DMS79 treated with DMSO at 0.1 percent for 48 hours (cell line): ENCODE measurements at regions not wholly inside any gene's neighbourhood (a gene's known extent, or its start where the extent isn't known, plus 50 kb on each side); places are given as distances from the start of the nearest gene placed in this dataset.
"Not testable (repeated sequence)": the region's sequence is repeated elsewhere in the genome, so short reads cannot be mapped to it uniquely, and the experiment has no call there.

Experiments
- DNase-seq: peaks from one replicate; lab custom pipeline; 2025; lab: John Stamatoyannopoulos, UW

- no peak for DNase-seq
Observed at GRCh38 chr2:228516019-228516418, 334.5 kb upstream of the SPHKAP start.

- DNase-seq, result not testable (repeated sequence)
Observed at GRCh38 chr2:228513480-228513879, 332.0 kb upstream of the SPHKAP start.

DNA sequence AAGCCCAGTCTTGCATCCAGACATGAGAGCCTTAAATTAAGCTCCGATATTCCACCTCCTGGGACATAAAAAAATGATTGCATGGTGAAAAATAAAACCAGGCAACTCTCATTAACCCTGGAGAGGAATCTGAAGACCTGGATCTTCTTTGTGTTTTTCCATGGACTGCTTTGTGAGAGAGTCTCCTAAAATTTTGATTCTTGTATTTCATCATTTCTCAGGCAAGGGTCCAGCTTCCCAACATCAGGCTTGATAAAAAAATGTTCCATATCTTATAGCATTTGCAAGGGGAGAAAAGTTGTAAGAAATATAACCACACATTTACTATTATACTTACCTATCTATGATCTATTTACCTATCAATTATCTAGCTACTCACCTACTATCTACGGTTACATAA lies 327.5 kb upstream of the SPHKAP start:
- DNase-seq, result no peak

GRCh38 chr2:228507870-228508269 lies 326.4 kb upstream of the SPHKAP start:
- DNase-seq, result no peak

DNA sequence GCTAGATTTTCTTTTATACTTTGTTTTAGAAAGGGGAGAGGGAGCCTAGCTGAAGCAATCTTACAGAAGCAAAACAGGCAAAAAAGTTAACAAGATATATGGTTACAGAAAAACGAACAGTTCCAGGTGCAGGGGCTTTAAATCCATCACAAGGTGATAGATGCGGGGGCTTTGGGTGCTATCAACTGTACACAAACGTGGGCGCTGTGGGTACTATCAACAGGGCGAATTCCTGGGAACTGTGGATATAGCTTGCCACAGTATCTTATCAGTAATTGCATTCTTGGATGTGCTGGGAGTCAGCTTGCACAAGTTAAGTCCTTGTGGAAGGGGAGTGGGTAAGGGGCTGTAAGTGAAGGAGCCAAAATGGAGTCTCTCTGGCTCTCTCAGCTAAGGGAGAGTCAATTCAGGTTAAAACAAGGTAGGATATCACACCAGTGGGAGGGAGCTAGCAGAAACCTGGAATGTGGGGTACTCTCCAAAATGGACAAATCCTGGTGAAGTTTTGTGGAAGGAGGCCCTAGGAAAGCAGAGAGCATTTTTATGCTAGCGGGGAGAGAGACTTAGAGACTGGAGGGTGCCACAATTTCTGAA lies 325.8 kb upstream of the SPHKAP start:
- no peak for DNase-seq

DNA sequence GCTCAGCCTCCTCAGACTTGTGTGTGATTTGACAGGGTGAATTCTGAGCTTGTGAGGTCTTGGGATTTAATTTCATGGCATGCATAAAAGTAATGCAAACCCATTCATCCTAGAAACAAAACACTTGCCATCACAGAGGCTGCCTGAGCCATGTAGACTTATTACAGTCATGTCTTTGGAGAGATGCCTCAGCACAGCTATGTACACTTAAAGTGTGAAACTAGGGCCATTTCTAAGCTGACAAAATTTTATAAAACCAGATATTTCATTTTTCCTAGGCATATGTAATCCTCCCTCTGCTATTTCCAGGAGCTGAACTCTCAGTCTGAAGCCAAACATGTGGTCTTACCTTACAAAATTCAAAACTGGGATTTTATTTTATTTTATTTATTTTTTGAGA lies 322.2 kb upstream of the SPHKAP start:
- DNase-seq, result no peak

DNA sequence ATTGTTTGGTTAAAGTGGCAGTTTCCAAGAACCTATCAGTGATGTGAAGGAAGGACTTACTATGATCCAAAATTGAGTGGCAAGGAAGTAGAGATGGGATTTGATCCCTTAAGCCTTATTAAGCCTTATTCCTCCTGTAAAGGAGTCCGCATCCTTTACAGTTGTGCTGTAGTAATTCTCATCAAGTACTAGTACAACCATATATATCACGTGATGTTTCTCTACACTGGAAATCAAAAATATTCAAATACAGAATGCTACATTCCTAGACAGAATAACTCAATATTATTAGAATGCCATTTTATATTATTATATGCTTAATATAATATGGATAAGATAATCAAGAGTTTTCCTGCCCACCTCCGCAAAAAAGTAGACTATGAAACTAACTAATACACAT lies 312.4 kb upstream of the SPHKAP start:
- DNase-seq, result no peak

DNA sequence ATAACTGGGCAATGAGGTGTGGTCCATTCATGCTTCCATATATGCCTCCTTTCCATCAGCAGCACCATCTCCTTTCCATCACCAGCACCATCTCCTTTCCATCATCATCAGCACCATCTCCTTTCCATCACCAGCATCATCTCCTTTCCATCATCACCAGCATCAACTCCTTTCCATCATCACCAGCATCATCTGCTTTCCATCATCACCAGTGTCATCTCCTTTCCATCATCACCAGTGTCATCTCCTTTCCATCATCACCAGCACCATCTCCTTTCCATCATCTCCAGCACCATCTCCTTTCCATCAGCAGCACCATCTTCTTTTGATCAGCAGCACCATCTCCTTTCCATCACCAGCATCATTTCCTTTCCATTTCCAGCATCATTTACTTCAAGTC lies 297.5 kb upstream of the SPHKAP start:
- DNase-seq, result no peak

GRCh38 chr2:228474466-228474865 lies 293.0 kb upstream of the SPHKAP start:
- no peak for DNase-seq

DNA sequence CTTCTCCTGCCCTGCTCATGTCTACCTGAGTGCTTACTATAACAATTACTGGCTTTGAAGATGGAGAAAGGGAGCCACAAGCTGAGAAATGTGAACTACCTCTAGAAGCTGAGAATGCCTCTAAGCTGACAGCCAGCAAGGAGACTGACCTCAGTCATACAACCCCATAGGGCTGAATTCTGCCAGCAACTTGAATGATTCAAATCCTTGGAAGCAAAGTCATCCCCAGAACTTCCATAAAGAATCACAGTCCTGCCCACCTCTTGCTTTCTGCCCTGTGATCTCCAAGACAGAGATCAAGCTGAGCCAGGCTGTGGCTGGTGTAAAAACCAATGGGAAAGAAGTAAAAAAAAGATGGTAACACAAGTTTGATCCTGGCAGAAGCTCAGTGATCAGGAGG lies 288.2 kb upstream of the SPHKAP start:
- no peak for DNase-seq

DNA sequence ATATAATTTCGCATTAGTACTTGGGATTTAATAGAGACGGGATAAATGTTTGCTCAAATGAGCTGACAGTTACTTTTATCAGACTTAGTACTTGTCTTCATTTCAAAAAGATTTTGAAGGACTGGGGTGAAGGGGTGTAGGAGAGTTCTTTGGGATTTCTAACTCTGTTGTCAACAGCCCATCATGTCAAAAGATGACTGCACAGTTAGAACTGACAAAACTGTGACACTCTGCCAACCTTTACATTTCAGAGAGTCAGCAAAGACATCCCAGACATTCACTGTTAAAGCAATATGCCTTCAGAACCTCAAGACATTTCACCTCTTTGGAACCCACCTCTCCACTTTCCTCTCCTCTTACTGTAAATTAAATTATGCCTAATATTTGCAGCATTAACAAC lies 285.4 kb upstream of the SPHKAP start:
- DNase-seq, result no peak

DNA sequence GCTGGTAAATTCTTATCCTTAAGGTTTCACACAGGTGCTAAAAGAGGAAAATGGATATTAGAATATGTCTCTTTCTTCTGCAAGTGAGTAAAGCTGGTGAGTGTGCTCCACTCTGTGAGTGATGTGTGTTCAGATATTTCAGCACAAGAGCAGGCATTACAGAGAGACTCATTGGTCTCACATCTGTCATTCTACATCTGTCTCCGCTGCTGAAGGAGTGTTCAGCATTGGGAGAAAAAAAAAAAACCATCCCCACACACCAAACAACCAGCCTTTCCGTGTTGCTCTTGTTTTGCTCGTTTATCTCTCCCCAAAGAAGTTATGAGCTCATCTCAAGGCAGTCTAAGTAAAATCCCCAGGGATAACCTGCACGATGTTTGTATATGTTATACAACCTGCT lies 283.9 kb upstream of the SPHKAP start:
- DNase-seq, result no peak

DNA sequence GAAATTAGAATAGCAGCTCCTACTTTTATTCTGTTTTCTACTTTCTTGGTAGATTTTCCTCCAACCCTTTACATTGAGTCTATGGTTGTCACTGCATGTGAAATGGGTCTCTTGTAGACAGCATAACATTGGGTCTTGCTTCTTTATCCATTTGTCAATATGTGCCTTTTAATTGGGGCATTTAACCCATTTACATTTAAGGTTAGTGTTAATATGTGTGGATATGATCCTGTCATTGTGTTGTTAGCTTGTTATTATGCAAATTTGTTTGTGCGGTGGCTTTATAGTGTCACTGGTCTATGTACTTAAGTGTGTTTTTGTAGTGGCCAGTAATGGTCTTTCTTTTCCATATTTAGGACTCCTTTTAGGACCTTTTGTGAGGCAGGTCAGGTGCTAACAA lies 276.9 kb upstream of the SPHKAP start:
- no peak for DNase-seq

DNA sequence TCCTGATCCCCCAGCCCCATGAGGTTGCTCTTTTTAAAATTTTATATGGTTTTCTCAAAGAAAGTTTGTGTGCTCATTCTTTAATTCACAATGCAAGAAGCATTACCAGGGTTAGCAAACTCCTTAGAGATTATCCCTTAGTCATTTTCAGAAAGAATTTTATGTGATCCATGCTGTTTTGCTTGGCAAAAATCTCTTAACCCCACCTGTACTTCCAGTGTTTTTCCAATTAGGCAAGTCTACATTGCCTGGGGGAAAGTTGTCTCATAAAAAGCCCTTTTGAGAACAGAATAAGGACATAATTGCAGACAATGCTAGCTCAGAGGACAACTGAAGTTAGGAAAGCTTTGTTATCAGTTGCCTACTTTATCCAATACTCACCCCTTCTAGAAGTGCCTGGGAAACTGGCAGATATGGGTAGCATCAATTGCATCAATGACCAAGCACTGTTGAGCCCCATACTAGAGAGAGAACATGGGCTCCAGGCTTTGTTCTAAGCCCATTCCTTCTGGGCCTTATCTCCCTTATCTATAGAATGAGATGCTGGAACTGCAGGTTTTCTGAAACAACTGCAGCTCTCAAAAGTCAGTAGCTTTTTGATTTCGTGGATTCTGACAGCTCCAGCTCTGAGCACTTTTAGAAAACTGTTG lies 265.9 kb upstream of the SPHKAP start:
- DNase-seq, result peak; percentile 79

- peak; percentile 94 for DNase-seq
Observed at GRCh38 chr2:228446734-228447133, 265.2 kb upstream of the SPHKAP start.

DNA sequence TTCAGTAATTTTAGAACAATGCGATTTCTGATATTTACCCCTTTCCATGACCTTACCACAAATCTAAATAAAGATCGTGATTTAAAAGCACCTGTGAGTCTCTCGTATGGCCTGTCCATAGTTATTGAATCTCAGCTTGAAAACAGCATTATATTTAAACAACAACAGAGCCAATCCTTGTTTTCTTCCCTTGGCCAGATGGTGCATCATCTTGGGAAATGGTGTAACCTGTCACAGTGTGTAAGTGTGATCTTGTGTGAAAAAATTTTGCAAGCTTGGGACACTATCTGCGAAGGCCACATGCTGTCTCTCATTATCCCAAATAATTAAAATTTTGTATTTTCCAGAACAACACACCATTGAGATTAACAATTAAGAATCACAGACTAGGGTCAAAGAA lies 262.7 kb upstream of the SPHKAP start:
- DNase-seq, result no peak

GRCh38 chr2:228433721-228434120 lies 252.2 kb upstream of the SPHKAP start:
- no peak for DNase-seq

DNA sequence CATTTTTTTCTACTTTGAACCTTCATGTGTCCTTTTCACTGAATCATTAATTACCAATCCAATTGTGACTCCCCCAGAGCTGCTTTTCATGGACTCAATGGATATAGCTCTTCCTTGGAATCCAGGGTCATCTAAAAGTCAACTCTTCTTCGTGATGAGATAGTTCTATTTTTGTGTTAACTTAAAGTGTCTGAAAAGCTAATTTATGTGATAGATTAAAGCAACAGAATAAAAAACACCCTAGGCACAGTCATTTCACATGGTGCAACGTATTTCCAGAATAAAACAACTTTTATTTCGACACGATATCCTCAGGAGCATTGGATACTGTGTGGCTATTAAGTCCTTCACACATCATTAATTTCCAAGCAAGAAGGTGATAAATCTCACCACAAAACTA lies 250.6 kb upstream of the SPHKAP start:
- DNase-seq, result no peak

DNA sequence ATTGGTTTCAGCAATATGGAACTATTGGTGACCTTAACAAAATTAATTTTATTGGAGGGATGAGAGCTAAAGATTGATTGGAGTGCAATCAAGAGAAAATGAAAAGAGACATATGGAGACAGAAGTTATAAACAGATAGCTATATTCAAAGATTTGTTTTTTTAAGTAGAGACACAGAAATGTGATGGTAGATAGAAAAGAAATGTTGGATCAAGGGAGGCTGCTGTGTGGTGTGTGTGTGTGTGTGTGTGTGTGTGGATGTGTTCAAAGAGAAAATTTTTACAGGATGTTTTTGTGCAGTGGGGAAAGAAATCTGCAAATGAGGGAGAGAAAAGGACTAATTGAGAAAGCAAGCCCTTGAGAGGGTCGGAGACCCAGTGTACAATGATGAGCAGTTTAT lies 249.5 kb upstream of the SPHKAP start:
- DNase-seq, result no peak

DNA sequence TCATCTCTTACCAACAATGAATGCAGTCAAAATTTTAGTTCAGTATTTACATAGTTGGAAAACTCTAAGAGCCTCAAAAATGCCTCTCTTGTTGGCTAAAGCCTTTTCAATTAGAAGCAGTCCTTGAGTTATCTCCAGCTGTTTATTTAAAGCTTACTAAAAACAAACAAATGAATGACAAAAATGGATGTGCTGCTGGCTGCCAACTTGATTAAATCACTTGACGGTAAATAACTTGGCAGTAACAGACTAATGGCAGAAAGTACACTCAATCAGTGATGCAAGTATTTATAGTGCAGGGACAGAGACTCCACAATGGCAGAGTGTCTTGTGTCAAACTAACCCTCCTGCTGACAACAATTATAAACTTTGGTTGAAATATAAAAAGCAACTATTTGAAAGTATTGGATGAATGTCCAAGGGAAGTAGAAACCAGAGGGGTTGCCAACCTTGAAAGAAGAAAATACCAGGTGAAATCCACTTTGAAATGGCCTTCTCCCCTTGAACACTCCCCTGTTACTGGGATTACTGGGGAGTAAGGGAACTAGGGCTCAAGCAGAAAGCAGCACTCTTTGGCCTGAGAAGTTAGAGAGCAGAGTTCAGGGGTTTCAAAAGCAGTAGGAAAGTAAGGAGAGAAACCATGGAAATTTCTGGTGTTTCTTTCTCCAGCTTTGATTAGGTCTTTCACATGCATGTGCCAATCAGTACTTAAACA lies 245.2 kb upstream of the SPHKAP start:
- peak; percentile 60 for DNase-seq

DNA sequence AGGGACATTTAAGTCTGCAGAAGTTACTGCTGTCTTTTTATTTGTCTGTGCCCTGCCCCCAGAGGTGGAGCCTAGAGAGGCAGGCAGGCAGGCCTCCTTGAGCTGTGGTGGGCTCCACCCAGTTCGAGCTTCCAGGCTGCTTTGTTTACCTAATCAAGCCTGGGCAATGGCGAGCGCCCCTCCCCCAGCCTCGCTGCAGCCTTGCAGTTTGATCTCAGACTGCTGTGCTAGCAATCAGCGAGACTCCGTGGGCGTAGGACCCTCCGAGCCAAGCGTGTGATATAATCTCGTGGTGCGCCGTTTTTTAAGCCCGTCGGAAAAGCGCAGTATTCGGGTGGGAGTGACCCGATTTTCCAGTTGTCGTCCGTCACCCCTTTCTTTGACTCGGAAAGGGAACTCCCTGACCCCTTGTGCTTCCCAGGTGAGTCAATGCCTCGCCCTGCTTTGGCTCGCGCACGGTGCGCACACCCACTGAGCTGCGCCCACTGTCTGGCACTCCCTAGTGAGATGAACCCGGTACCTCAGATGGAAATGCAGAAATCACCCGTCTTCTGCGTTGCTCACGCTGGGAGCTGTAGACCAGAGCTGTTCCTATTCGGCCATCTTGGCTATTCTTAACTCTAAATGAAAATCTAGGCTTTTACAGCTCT lies 244.0 kb upstream of the SPHKAP start:
- DNase-seq, result not testable (repeated sequence)

GRCh38 chr2:228417956-228418355 lies 236.5 kb upstream of the SPHKAP start:
- DNase-seq, result peak; percentile 51

GRCh38 chr2:228417526-228417925 lies 236.0 kb upstream of the SPHKAP start:
- no peak for DNase-seq
